K562 (cell line): ENCODE measurements at regions not wholly inside any gene's neighbourhood (a gene's known extent, or its start where the extent isn't known, plus 50 kb on each side); places are given as distances from the start of the nearest gene placed in this dataset.

Experiments used
- ATAC-seq: fragments of 200-7000 bp; cut with Tn5 transposase; 3 replicates; pipeline ENCODE4 v1.9.1; 2020; ENCODE audit warnings: moderate library complexity
- BruUV-seq: library from RNA; stranded (reverse); fragments of 400-500 nt; replicated peaks from 2 replicates; lab custom pipeline; 2021; lab: Mats Ljungman, UMichigan
- CTCF ChIA-PET: fragments of 300-600 bp; formaldehyde crosslinking; extraction: SDS; loops from one replicate; lab custom pipeline; 2021; ENCODE audit warnings: low intra/inter-chr PET ratio; lab: Yijun Ruan, JAX
- POLR2A ChIA-PET: fragments of 300-600, 350-650 bp; sonication (Branson Sonifier 250); formaldehyde crosslinking; extraction: SDS; loops from one replicate; lab custom pipeline; 2021; ENCODE audit warnings: antibody characterized with exemption, inconsistent platforms; lab: Yijun Ruan, JAX
- DNase-seq, 4 experiments: peaks; one replicate each; pipeline versions ENCODE4 v3.0.0 to v3.0.0-alpha.2; 2011 to 2018; ENCODE audit warnings: low spot score in 3 of 4, mixed read lengths in 3 of 4; ENCODE audit errors: extremely low read depth in 1 of 4
- FAIRE-seq: peaks from 2 replicates; lab custom pipeline; 2011; peaks lifted over from hg19 to GRCh38; lab: Jason Lieb, UNC
- H2AFZ ChIP-seq: 2 replicates; pipeline ENCODE4 v1.6.0; 2011; ENCODE audit warnings: low read depth, low read length, control low read depth, inconsistent platforms
- H3K27ac ChIP-seq: fragments of 200-600 bp; 3 replicates; pipeline ENCODE4 v1.8.0; 2011; ENCODE audit warnings: low read depth, mild to moderate bottlenecking, control low read depth, inconsistent platforms, low read length, moderate library complexity, mixed read lengths; ENCODE audit errors: extremely low read depth
- H3K27me3 ChIP-seq, 2 experiments: fragments of 300-600 bp in 1 of 2; 2 replicates in 1 of 2; 3 replicates in 1 of 2; pipeline versions ENCODE4 v1.6.0 to v1.8.0; 2011; ENCODE audit warnings: inconsistent platforms in 2 of 2, low read length in 2 of 2, mild to moderate bottlenecking in 1 of 2, mixed read lengths in 1 of 2, moderate library complexity in 1 of 2; ENCODE audit not compliant: control insufficient read depth in 2 of 2, insufficient read depth in 2 of 2
- H3K36me3 ChIP-seq: fragments of 300-600 bp; 3 replicates; pipeline ENCODE4 v1.8.0; 2011; ENCODE audit warnings: mild to moderate bottlenecking, low read length, inconsistent platforms; ENCODE audit not compliant: control insufficient read depth, insufficient read depth
- H3K4me1 ChIP-seq, 2 experiments: fragments of 200-600 bp in 1 of 2; replicated peaks in 1 of 2; 2 replicates in 1 of 2; 3 replicates in 1 of 2; pipeline versions ENCODE4 v1.5.1 to v1.8.0; 2011; ENCODE audit warnings: inconsistent platforms in 2 of 2, low read length in 2 of 2, mild to moderate bottlenecking in 1 of 2, mixed read lengths in 1 of 2, moderate library complexity in 1 of 2; ENCODE audit not compliant: control insufficient read depth in 2 of 2, insufficient read depth in 2 of 2
- H3K4me2 ChIP-seq: 2 replicates; pipeline ENCODE4 v1.6.1; 2011; ENCODE audit warnings: low read length, control low read depth, inconsistent platforms, mixed read lengths; ENCODE audit not compliant: insufficient read depth
- H3K4me3 ChIP-seq: fragments of 200-600 bp; sonication (generic), shearing (Covaris generic); 2 replicates; pipeline ENCODE4 v1.5.1; 2016; ENCODE audit warnings: control low read depth, inconsistent platforms
- H3K79me2 ChIP-seq: fragments of 200-600 bp; 3 replicates; pipeline ENCODE4 v1.8.0; 2011; ENCODE audit warnings: low read length, inconsistent platforms; ENCODE audit not compliant: control insufficient read depth, insufficient read depth
- H3K9ac ChIP-seq, 2 experiments: 2 replicates each; pipeline versions ENCODE4 v1.6.0 to v1.6.1; 2011; ENCODE audit warnings: low read depth in 2 of 2, low read length in 2 of 2, control low read depth in 1 of 2, inconsistent platforms in 1 of 2, mild to moderate bottlenecking in 1 of 2, mixed read lengths in 1 of 2; ENCODE audit not compliant: insufficient read depth in 1 of 2
- H3K9me1 ChIP-seq: one replicate; pipeline ENCODE4 v1.6.0; 2011; ENCODE audit warnings: inconsistent platforms, mild to moderate bottlenecking, low read length, moderate library complexity; ENCODE audit not compliant: control insufficient read depth, insufficient read depth
- H3K9me3 ChIP-seq: replicated peaks from 2 replicates; pipeline ENCODE4 v1.5.1; 2011; ENCODE audit warnings: low read depth, low read length, inconsistent platforms; ENCODE audit not compliant: control insufficient read depth, insufficient read depth
- H4K20me1 ChIP-seq: replicated peaks from 2 replicates; pipeline ENCODE4 v1.6.1; 2011; ENCODE audit warnings: low read length, inconsistent platforms, mixed read lengths; ENCODE audit not compliant: control insufficient read depth, insufficient read depth
- CHAMP1 ChIP-seq: fragments of 450-650 bp; IDR thresholded peaks from 2 replicates; pipeline ENCODE4 v1.6.1; 2016; ENCODE audit warnings: mild to moderate bottlenecking
- HLTF ChIP-seq: fragments of 450-650 bp; IDR thresholded peaks from 2 replicates; pipeline ENCODE4 v1.6.1; 2016
- MCM2 ChIP-seq: fragments of 450-650 bp; IDR thresholded peaks from 2 replicates; pipeline ENCODE4 v1.6.1; 2017; ENCODE audit warnings: low read depth, mild to moderate bottlenecking
- POLR3A ChIP-seq: IDR thresholded peaks from 2 replicates; pipeline ENCODE4 v1.6.1; 2011; ENCODE audit warnings: borderline replicate concordance, mild to moderate bottlenecking, moderate library complexity; ENCODE audit not compliant: insufficient read length, insufficient read depth; ENCODE audit errors: extremely low read depth
- PTRF ChIP-seq: fragments of 450-650 bp; IDR thresholded peaks from 2 replicates; pipeline ENCODE4 v1.6.1; 2016; ENCODE audit warnings: mild to moderate bottlenecking, missing genetic modification characterization, missing compliant biosample characterization
- TARDBP ChIP-seq: fragments of 450-650 bp; IDR thresholded peaks from 2 replicates; pipeline ENCODE4 v1.6.1; 2016
- TBL1XR1 ChIP-seq, 2 experiments: IDR thresholded peaks; 2 replicates each; pipeline ENCODE4 v1.6.1; 2012; ENCODE audit warnings: improper control_type of control experiment in 2 of 2, low read length in 2 of 2, mild to moderate bottlenecking in 1 of 2
- USF2 ChIP-seq: sonication (generic); formaldehyde crosslinking; IDR thresholded peaks from 2 replicates; pipeline ENCODE4 v1.5.0; 2020; ENCODE audit warnings: missing genetic modification reagents
- ZNF232 ChIP-seq: sonication (generic); formaldehyde crosslinking; IDR thresholded peaks from 2 replicates; pipeline ENCODE4 v1.8.0; 2022; ENCODE audit warnings: mild to moderate bottlenecking, missing genetic modification reagents
- ZNF699 ChIP-seq: fragments of 250-450 bp; sonication (Bioruptor Pico); IDR thresholded peaks from 2 replicates; pipeline ENCODE4 v1.8.0; 2021; ENCODE audit warnings: mild to moderate bottlenecking, moderate library complexity; ENCODE audit not compliant: insufficient replicate concordance
- WGBS: fragments of 100-300 bp; shearing (Covaris generic); methylation state at CpG from one replicate; pipeline ENCODE4 v1.1.6; 2016; ENCODE audit warnings: low coverage, mixed read lengths; ENCODE audit not compliant: insufficient coverage; ENCODE audit errors: missing lambda C conversion rate; 5-methylcytosine and 5-hydroxymethylcytosine counted together
- in situ Hi-C: fragments of 300-500 bp; cut with MboI; formaldehyde crosslinking; loops from 4 replicates; pipeline ENCODE4 v1.15.0; 2018; ENCODE audit warnings: inconsistent platforms, mixed read lengths
- intact Hi-C: fragments of 100-400 bp; cut with micrococcal nuclease; formaldehyde crosslinking; loops from 2 replicates; pipeline ENCODE4 v1.14.2; 2022
- TF ChIP-seq, protein P1 (sequence below), 2 experiments: fragments of 450-650 bp; IDR thresholded peaks; 2 replicates each; pipeline ENCODE4 v1.6.1; 2018; ENCODE audit warnings: mild to moderate bottlenecking in 2 of 2, low read depth in 1 of 2; ENCODE audit not compliant: partially characterized antibody in 2 of 2

DNA sequence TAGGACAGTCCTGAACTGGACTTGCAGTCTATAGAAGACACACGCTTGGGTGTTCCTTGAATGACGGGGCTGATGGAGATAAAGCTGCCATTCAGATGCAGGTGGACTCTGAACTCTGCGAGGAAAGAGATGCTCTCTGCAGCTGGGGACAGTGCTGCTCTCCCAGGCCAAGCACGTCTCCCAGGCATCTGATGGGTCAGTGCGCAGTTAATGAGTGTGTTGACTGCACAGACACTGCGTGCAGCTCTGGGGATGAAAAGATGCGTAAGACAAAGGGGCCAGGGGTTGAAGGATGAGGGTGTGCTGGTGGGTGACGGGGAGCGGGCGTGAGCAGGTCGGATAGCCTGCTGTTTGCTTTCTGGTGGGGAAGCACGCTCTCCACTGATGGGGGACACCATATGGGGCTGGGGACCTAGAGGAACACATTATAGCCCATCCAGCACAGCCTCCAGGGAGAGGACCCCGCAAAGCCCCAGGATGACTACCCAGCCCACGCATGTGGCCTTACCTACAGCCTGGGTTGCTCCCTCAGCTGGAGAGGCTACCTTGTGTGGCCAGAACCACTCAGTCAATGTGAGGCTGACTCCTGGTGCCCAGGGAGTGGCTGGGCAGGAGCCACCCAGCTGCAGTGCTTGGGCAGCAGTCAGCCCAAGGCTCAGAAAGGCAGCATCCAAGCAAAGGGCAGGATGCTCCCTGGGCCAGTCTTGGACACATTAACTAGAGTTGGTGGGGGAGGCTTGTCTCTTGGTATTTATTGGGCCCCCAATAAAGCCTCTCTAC, 246.3 kb downstream of the RBFOX3 start:
- no peaks in the 10 kb centered on the region for H3K36me3 ChIP-seq
- BruUV-seq = no TSS peak
- no peaks in the 10 kb centered on the region for H3K9me1 ChIP-seq
- intact Hi-C loops (no loop called here), in situ Hi-C loops (no loop called here)
- TF ChIP-seq MCM2 = no peak
- no peak for TF ChIP-seq CHAMP1
- TF ChIP-seq, protein P1, sequence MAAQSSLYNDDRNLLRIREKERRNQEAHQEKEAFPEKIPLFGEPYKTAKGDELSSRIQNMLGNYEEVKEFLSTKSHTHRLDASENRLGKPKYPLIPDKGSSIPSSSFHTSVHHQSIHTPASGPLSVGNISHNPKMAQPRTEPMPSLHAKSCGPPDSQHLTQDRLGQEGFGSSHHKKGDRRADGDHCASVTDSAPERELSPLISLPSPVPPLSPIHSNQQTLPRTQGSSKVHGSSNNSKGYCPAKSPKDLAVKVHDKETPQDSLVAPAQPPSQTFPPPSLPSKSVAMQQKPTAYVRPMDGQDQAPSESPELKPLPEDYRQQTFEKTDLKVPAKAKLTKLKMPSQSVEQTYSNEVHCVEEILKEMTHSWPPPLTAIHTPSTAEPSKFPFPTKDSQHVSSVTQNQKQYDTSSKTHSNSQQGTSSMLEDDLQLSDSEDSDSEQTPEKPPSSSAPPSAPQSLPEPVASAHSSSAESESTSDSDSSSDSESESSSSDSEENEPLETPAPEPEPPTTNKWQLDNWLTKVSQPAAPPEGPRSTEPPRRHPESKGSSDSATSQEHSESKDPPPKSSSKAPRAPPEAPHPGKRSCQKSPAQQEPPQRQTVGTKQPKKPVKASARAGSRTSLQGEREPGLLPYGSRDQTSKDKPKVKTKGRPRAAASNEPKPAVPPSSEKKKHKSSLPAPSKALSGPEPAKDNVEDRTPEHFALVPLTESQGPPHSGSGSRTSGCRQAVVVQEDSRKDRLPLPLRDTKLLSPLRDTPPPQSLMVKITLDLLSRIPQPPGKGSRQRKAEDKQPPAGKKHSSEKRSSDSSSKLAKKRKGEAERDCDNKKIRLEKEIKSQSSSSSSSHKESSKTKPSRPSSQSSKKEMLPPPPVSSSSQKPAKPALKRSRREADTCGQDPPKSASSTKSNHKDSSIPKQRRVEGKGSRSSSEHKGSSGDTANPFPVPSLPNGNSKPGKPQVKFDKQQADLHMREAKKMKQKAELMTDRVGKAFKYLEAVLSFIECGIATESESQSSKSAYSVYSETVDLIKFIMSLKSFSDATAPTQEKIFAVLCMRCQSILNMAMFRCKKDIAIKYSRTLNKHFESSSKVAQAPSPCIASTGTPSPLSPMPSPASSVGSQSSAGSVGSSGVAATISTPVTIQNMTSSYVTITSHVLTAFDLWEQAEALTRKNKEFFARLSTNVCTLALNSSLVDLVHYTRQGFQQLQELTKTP (IDR thresholded peaks at IDR 0.05; ENCODE audit: low read depth in 1 of 2, partially characterized antibody in 2 of 2) = no peak
- no peak for TF ChIP-seq TBL1XR1 (IDR thresholded peaks at IDR 0.05; ENCODE audit: low read length in 2 of 2)
- TF ChIP-seq HLTF = no peak
- no peak for TF ChIP-seq USF2 (CRISPR knock-in tag)
- no peak for TF ChIP-seq ZNF699 (CRISPR knock-in tag)
- no peak for TF ChIP-seq PTRF (tag)
- TF ChIP-seq POLR3A = no peak
- no peak for TF ChIP-seq TARDBP
- no peak for TF ChIP-seq ZNF232 (CRISPR knock-in tag)
- H3K9me3 ChIP-seq = no peaks in the 10 kb centered on the region
- POLR2A ChIA-PET = no interaction called here
- FAIRE-seq (no peak), ATAC-seq (no peak), DNase-seq (no peak)
- CTCF ChIA-PET = no interaction called here
- H4K20me1 ChIP-seq = peaks cover 13% of the 10 kb centered on the region
- no peak overlapping the region for H3K4me3 ChIP-seq
- H3K27ac ChIP-seq = no peak overlapping the region
- H3K4me1 ChIP-seq = no peaks in the 10 kb centered on the region
- 2% methylated on average over 14 of the region's 14 CpGs for WGBS
- no peak overlapping the region for H3K4me2 ChIP-seq
- H2AFZ ChIP-seq = no peak overlapping the region
- no peaks in the 10 kb centered on the region for H3K79me2 ChIP-seq
- peaks cover 7 to 68% of the 10 kb centered on the region in 2 experiments; a peak in 4 of 5 replicates for H3K27me3 ChIP-seq
- no peak overlapping the region for H3K9ac ChIP-seq
